Loucy (cell line): ENCODE measurements at regions not wholly inside any gene's neighbourhood (a gene's known extent, or its start where the extent isn't known, plus 50 kb on each side); places are given as distances from the start of the nearest gene placed in this dataset.

Experiments used
- H2AFZ ChIP-seq: fragments of 200-600 bp; sonication (generic); 2 replicates; pipeline ENCODE4 v1.6.0; 2016; ENCODE audit warnings: antibody characterized with exemption, mild to moderate bottlenecking, low read length, moderate library complexity
- H3F3A ChIP-seq: fragments of 200-600 bp; 2 replicates; pipeline ENCODE4 v1.6.0; 2016; ENCODE audit warnings: antibody characterized with exemption, low read depth, mild to moderate bottlenecking
- H3K27me3 ChIP-seq: fragments of 200-600 bp; sonication (generic); 2 replicates; pipeline ENCODE4 v1.6.1; 2014; ENCODE audit warnings: low read length, mild to moderate bottlenecking; ENCODE audit not compliant: insufficient read depth, poor library complexity, severe bottlenecking
- H3K36me3 ChIP-seq: fragments of 200-600 bp; sonication (generic); 2 replicates; pipeline ENCODE4 v1.6.1; 2016; ENCODE audit warnings: low read length; ENCODE audit not compliant: insufficient read depth
- H3K4me1 ChIP-seq: fragments of 200-600 bp; sonication (generic); 2 replicates; pipeline ENCODE4 v1.5.1; 2014; ENCODE audit warnings: low read length, mild to moderate bottlenecking; ENCODE audit not compliant: insufficient read depth, poor library complexity, severe bottlenecking
- H3K4me2 ChIP-seq: fragments of 200-600 bp; sonication (generic); 2 replicates; pipeline ENCODE4 v1.6.0; 2014; ENCODE audit warnings: antibody characterized with exemption, low read length, low read depth, mild to moderate bottlenecking; ENCODE audit not compliant: poor library complexity, severe bottlenecking
- H3K4me3 ChIP-seq: fragments of 200-600 bp; sonication (generic); 2 replicates; pipeline ENCODE4 v1.5.1; 2014; ENCODE audit warnings: low read length, mild to moderate bottlenecking, mixed read lengths; ENCODE audit not compliant: poor library complexity, severe bottlenecking
- H3K79me2 ChIP-seq: fragments of 200-600 bp; sonication (generic); 2 replicates; pipeline ENCODE4 v1.6.1; 2014; ENCODE audit warnings: low read length; ENCODE audit not compliant: insufficient read depth
- H3K9ac ChIP-seq: fragments of 200-600 bp; sonication (generic); 2 replicates; pipeline ENCODE4 v1.6.0; 2014; ENCODE audit warnings: mild to moderate bottlenecking, low read depth, low read length, moderate library complexity; ENCODE audit not compliant: poor library complexity, severe bottlenecking
- H3K9me2 ChIP-seq: fragments of 200-600 bp; sonication (generic); replicated peaks from 2 replicates; pipeline ENCODE4 v1.6.1; 2016; ENCODE audit warnings: low read depth, low read length, mixed read lengths
- H3K9me3 ChIP-seq: fragments of 200-600 bp; sonication (generic); 2 replicates; pipeline ENCODE4 v1.6.1; 2014; ENCODE audit warnings: mild to moderate bottlenecking, antibody characterized with exemption, low read length, low read depth; ENCODE audit not compliant: insufficient read depth
- H4K20me1 ChIP-seq: fragments of 200-600 bp; sonication (generic); 2 replicates; pipeline ENCODE4 v1.6.0; 2014; ENCODE audit warnings: antibody characterized with exemption, low read length, mild to moderate bottlenecking; ENCODE audit not compliant: insufficient read depth, poor library complexity, severe bottlenecking
- EZH2phosphoT487 ChIP-seq: fragments of 200-600 bp; IDR thresholded peaks from 2 replicates; pipeline ENCODE4 v1.6.1; 2018; ENCODE audit warnings: antibody characterized with exemption, mild to moderate bottlenecking, moderate library complexity, borderline replicate concordance
- TF ChIP-seq, protein P1 (sequence below): fragments of 200-600 bp; sonication (generic); conservative IDR thresholded peaks from 2 replicates; pipeline ENCODE4 v1.5.1; 2014; ENCODE audit warnings: mild to moderate bottlenecking, antibody characterized with exemption, low read length

DNA sequence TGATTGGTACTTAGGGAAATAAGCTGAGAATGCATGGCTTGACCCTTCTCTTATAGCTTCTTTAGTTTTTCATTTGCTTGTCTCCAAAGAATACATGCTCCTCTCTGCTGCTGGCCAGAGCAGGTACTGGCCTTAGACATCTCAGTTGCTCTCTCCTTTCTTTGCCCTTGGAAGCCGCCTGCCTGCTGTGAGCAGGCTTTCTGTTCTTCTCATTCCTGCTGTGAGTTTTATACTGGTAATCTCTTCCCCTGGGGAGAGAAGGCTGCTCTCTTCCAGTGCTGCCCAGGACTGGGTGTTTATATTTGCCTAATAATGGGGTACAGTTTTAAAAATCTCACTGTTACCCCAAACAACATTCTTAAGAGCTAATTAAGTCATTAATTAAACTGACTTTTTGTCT lies 323.5 kb upstream of the LRRC7 start:
- H3K9me3 ChIP-seq: no peaks in the 10 kb centered on the region
- no peak overlapping the region for H3K4me3 ChIP-seq
- no peaks in the 10 kb centered on the region for H3K4me1 ChIP-seq
- H3K36me3 ChIP-seq: no peaks in the 10 kb centered on the region
- no peaks in the 10 kb centered on the region for H4K20me1 ChIP-seq
- no peak overlapping the region for H3K9ac ChIP-seq
- H3K4me2 ChIP-seq: no peak overlapping the region
- H3K79me2 ChIP-seq: no peaks in the 10 kb centered on the region
- no peaks in the 10 kb centered on the region for H3K9me2 ChIP-seq
- H3F3A ChIP-seq: no peaks in the 10 kb centered on the region
- no peaks in the 10 kb centered on the region for H3K27me3 ChIP-seq
- no peak overlapping the region for H2AFZ ChIP-seq
- TF ChIP-seq, protein P1, sequence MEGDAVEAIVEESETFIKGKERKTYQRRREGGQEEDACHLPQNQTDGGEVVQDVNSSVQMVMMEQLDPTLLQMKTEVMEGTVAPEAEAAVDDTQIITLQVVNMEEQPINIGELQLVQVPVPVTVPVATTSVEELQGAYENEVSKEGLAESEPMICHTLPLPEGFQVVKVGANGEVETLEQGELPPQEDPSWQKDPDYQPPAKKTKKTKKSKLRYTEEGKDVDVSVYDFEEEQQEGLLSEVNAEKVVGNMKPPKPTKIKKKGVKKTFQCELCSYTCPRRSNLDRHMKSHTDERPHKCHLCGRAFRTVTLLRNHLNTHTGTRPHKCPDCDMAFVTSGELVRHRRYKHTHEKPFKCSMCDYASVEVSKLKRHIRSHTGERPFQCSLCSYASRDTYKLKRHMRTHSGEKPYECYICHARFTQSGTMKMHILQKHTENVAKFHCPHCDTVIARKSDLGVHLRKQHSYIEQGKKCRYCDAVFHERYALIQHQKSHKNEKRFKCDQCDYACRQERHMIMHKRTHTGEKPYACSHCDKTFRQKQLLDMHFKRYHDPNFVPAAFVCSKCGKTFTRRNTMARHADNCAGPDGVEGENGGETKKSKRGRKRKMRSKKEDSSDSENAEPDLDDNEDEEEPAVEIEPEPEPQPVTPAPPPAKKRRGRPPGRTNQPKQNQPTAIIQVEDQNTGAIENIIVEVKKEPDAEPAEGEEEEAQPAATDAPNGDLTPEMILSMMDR: no peak
- TF ChIP-seq EZH2phosphoT487: no peak

DNA sequence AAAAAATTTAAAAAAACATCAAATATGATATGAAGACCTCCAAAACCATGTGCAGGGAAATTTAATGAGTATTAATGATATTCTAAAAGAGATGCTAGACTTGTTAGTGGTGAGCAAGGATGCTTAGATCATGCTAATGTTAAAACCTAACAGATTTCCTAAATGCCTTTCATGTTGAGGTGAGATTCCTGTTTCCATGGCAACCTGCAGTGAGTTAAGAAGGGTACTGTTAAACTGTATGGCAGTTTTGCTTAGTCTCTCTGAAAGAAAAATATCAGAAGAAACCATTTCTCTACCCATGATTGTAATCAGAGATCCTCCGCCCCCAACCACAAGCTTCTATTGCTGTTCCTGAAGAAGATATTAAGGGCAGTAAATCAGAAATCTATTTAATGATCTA lies 321.6 kb upstream of the LRRC7 start:
- Histone ChIP-seq H3K4me3 (no peak overlapping the region), H3K9me2 (no peaks in the 10 kb centered on the region), H3K4me2 (no peak overlapping the region), H2AFZ (no peak overlapping the region), H3K4me1 (no peaks in the 10 kb centered on the region), H3K36me3 (no peaks in the 10 kb centered on the region), H3K9ac (no peak overlapping the region), H3K79me2 (no peaks in the 10 kb centered on the region), H3F3A (no peaks in the 10 kb centered on the region), H3K27me3 (no peaks in the 10 kb centered on the region), H3K9me3 (no peaks in the 10 kb centered on the region), H4K20me1 (no peaks in the 10 kb centered on the region)
- no peak for TF ChIP-seq EZH2phosphoT487
- TF ChIP-seq, protein P1: no peak

DNA sequence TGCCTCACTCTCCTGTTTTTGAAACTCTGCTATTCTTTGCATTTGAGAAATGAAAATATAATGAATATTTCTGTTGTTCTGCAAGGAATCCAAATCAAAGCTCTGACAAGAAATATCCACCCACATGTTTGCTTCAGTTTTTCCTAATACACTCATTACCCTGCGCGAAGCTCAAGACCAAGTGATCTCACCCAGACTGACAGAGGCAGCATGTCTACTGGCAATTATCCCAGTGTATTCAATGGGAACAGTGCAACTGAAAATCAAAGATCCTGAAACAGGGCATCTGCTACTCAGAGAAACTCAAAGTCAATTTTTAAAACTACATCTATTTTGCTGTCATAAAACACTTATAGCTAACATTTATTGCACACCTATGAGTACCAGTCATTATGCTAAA lies 321.0 kb upstream of the LRRC7 start:
- TF ChIP-seq, protein P1: no peak
- TF ChIP-seq EZH2phosphoT487: no peak
- Histone ChIP-seq H3F3A (no peaks in the 10 kb centered on the region), H3K9me2 (no peaks in the 10 kb centered on the region), H3K4me3 (no peak overlapping the region), H3K27me3 (no peaks in the 10 kb centered on the region), H3K36me3 (no peaks in the 10 kb centered on the region), H3K4me2 (no peak overlapping the region), H4K20me1 (no peaks in the 10 kb centered on the region), H3K9me3 (no peaks in the 10 kb centered on the region), H3K79me2 (no peaks in the 10 kb centered on the region), H2AFZ (no peak overlapping the region), H3K9ac (no peak overlapping the region), H3K4me1 (no peaks in the 10 kb centered on the region)
